GM23248 (cell line): ENCODE measurements at regions not wholly inside any gene's neighbourhood (a gene's known extent, or its start where the extent isn't known, plus 50 kb on each side); places are given as distances from the start of the nearest gene placed in this dataset.

ENCODE experiments used
- EZH2 ChIP-seq: fragments of 200-600 bp; sonication (generic); IDR thresholded peaks from 2 replicates; pipeline ENCODE4 v1.6.1; 2018; ENCODE audit warnings: antibody characterized with exemption, mild to moderate bottlenecking; ENCODE audit not compliant: insufficient read depth, poor library complexity, severe bottlenecking
- EZH2phosphoT487 ChIP-seq: fragments of 200-600 bp; sonication (generic); IDR thresholded peaks from 2 replicates; pipeline ENCODE4 v1.6.1; 2018; ENCODE audit warnings: antibody characterized with exemption, moderate library complexity, mild to moderate bottlenecking, low read depth; ENCODE audit not compliant: insufficient read depth

GRCh38 chr15:38129531-38130204, 123.0 kb upstream of the SPRED1 start:
- TF ChIP-seq EZH2 (no peak), EZH2phosphoT487 (0 out of 2 replicates have a peak, but pooled peaks have one; percentile 0)
